Smooth muscle cell (in vitro differentiated cells): ENCODE measurements at regions not wholly inside any gene's neighbourhood (a gene's known extent, or its start where the extent isn't known, plus 50 kb on each side); places are given as distances from the start of the nearest gene placed in this dataset.

Source experiments
- DNase-seq: peaks from one replicate; lab custom pipeline; 2025; ENCODE audit not compliant: unreplicated experiment; lab: John Stamatoyannopoulos, UW
- H2AFZ ChIP-seq: fragments of 200-600 bp; sonication (generic); 2 replicates; pipeline ENCODE4 v1.6.0; 2016; ENCODE audit warnings: antibody characterized with exemption, low read depth, mild to moderate bottlenecking
- H3F3A ChIP-seq: fragments of 200-600 bp; sonication (generic); 2 replicates; pipeline ENCODE4 v1.6.0; 2017; ENCODE audit warnings: antibody characterized with exemption, low read depth
- H3K27ac ChIP-seq: fragments of 200-600 bp; sonication (generic); 2 replicates; pipeline ENCODE4 v1.5.1; 2016; ENCODE audit warnings: low read depth, mild to moderate bottlenecking
- H3K27me3 ChIP-seq: fragments of 200-600 bp; sonication (generic); 2 replicates; pipeline ENCODE4 v1.6.1; 2016; ENCODE audit warnings: low read depth, mild to moderate bottlenecking
- H3K36me3 ChIP-seq: fragments of 200-600 bp; sonication (generic); 2 replicates; pipeline ENCODE4 v1.5.1; 2016; ENCODE audit warnings: low read depth
- H3K4me1 ChIP-seq: fragments of 200-600 bp; sonication (generic); 2 replicates; pipeline ENCODE4 v1.5.1; 2016; ENCODE audit warnings: low read depth
- H3K4me2 ChIP-seq: fragments of 200-600 bp; sonication (generic); 2 replicates; pipeline ENCODE4 v1.6.0; 2016; ENCODE audit warnings: mild to moderate bottlenecking
- H3K4me3 ChIP-seq: fragments of 200-600 bp; sonication (generic); 2 replicates; pipeline ENCODE4 v1.5.1; 2016; ENCODE audit warnings: mild to moderate bottlenecking
- H3K79me2 ChIP-seq: fragments of 200-600 bp; sonication (generic); 2 replicates; pipeline ENCODE4 v1.6.0; 2016; ENCODE audit warnings: low read depth, mild to moderate bottlenecking
- H3K9ac ChIP-seq: fragments of 200-600 bp; sonication (generic); 2 replicates; pipeline ENCODE4 v1.6.0; 2016; ENCODE audit warnings: low read depth
- H3K9me3 ChIP-seq: fragments of 200-600 bp; sonication (generic); replicated peaks from 2 replicates; pipeline ENCODE4 v1.5.1; 2016; ENCODE audit warnings: low read depth
- H4K20me1 ChIP-seq: fragments of 200-600 bp; sonication (generic); 2 replicates; pipeline ENCODE4 v1.6.0; 2016; ENCODE audit warnings: low read depth
- CTCF ChIP-seq: fragments of 200-600 bp; sonication (generic); IDR thresholded peaks from 2 replicates; pipeline ENCODE4 v1.5.1; 2017; ENCODE audit warnings: borderline replicate concordance, mild to moderate bottlenecking, antibody characterized with exemption; ENCODE audit not compliant: insufficient read depth, poor library complexity, severe bottlenecking
- WGBS: methylation state at CpG from one replicate; pipeline ENCODE4 v1.1.7; 2016; ENCODE audit warnings: low lambda C conversion rate; 5-methylcytosine and 5-hydroxymethylcytosine counted together

GRCh38 chr11:69909561-69910518, 90.6 kb upstream of the FGF3 start:
- Histone ChIP-seq H3K4me3 (no peak overlapping the region), H3K27ac (no peak overlapping the region), H4K20me1 (no peaks in the 10 kb centered on the region), H3K9me3 (no peaks in the 10 kb centered on the region), H2AFZ (no peak overlapping the region), H3F3A (no peaks in the 10 kb centered on the region), H3K79me2 (no peaks in the 10 kb centered on the region), H3K9ac (no peak overlapping the region), H3K27me3 (no peaks in the 10 kb centered on the region), H3K4me1 (no peaks in the 10 kb centered on the region), H3K4me2 (no peak overlapping the region), H3K36me3 (no peaks in the 10 kb centered on the region)
- no peak for DNase-seq
- TF ChIP-seq CTCF: peak; percentile 76
- WGBS: 70% methylated on average over 24 of the region's 28 CpGs

GRCh38 chr11:69910519-69911309, 91.5 kb upstream of the FGF3 start:
- no peak for DNase-seq
- Histone ChIP-seq H3K4me1 (no peaks in the 10 kb centered on the region), H3K9ac (no peak overlapping the region), H3K79me2 (no peaks in the 10 kb centered on the region), H3K9me3 (no peaks in the 10 kb centered on the region), H3K27ac (no peak overlapping the region), H4K20me1 (no peaks in the 10 kb centered on the region), H3F3A (no peaks in the 10 kb centered on the region), H2AFZ (no peak overlapping the region), H3K4me2 (no peak overlapping the region), H3K4me3 (no peak overlapping the region), H3K36me3 (no peaks in the 10 kb centered on the region), H3K27me3 (no peaks in the 10 kb centered on the region)
- WGBS: 94% methylated on average over 17 of the region's 17 CpGs
- TF ChIP-seq CTCF: no peak

- no peak overlapping the region for H3K4me2 ChIP-seq
- H3K9me3 ChIP-seq: no peaks in the 10 kb centered on the region
- no peak overlapping the region for H3K9ac ChIP-seq
- H3K4me1 ChIP-seq: no peaks in the 10 kb centered on the region
- no peaks in the 10 kb centered on the region for H3K27me3 ChIP-seq
- no peaks in the 10 kb centered on the region for H3K36me3 ChIP-seq
- WGBS: 86% methylated on average over 28 of the region's 28 CpGs
- TF ChIP-seq CTCF: no peak
- no peak overlapping the region for H2AFZ ChIP-seq
- H4K20me1 ChIP-seq: no peaks in the 10 kb centered on the region
- no peak overlapping the region for H3K27ac ChIP-seq
- H3K4me3 ChIP-seq: no peak overlapping the region
- no peaks in the 10 kb centered on the region for H3F3A ChIP-seq
- H3K79me2 ChIP-seq: no peaks in the 10 kb centered on the region
- no peak for DNase-seq
Observed at GRCh38 chr11:69911310-69912160, 92.3 kb upstream of the FGF3 start.
